Heart left ventricle (tissue), 16 donors: ENCODE measurements at regions not wholly inside any gene's neighbourhood (a gene's known extent, or its start where the extent isn't known, plus 50 kb on each side); places are given as distances from the start of the nearest gene placed in this dataset.

Experiments used
- ATAC-seq, 4 donors: fragments of 200-7000 bp; cut with Tn5 transposase; one replicate each; pipeline ENCODE4 v1.9.1; 2020 to 2022; ENCODE audit warnings: moderate library complexity in 4 of 4, mild to moderate bottlenecking in 3 of 4, moderate number of reproducible peaks in 1 of 4
- DNase-seq, 5 donors: peaks; one replicate each; pipeline ENCODE4 v3.0.0-alpha.2; 2020
- H3K27ac ChIP-seq, 12 donors: fragments of 200-600 bp; sonication (generic) in 4 of 12; one replicate each; pipeline versions ENCODE4 v1.5.0 to v1.8.0; 2016 to 2022; ENCODE audit warnings: mild to moderate bottlenecking in 2 of 12
- H3K27me3 ChIP-seq, 9 donors: fragments of 200-600 bp; sonication (generic) in 2 of 9; one replicate each; pipeline versions ENCODE4 v1.5.1 to v1.8.0; 2016 to 2022; ENCODE audit warnings: mild to moderate bottlenecking in 3 of 9
- H3K36me3 ChIP-seq, 9 donors: fragments of 200-600 bp; sonication (generic) in 2 of 9; one replicate each; pipeline versions ENCODE4 v1.5.0 to v1.8.0; 2018 to 2022; ENCODE audit warnings: mild to moderate bottlenecking in 2 of 9
- H3K4me1 ChIP-seq, 12 donors: fragments of 200-600 bp; sonication (generic) in 4 of 12; one replicate each; pipeline versions ENCODE4 v1.5.0 to v1.8.0; 2016 to 2022; ENCODE audit warnings: mild to moderate bottlenecking in 3 of 12
- H3K4me3 ChIP-seq, 12 donors: fragments of 200-600 bp; sonication (generic) in 4 of 12; one replicate each; pipeline versions ENCODE4 v1.5.0 to v1.8.0; 2017 to 2022; ENCODE audit warnings: mild to moderate bottlenecking in 9 of 12, moderate library complexity in 4 of 12
- H3K9me3 ChIP-seq, 12 donors: fragments of 200-600 bp; sonication (generic) in 4 of 12; one replicate each; pipeline versions ENCODE4 v1.5.0 to v1.8.0; 2016 to 2022; ENCODE audit warnings: mild to moderate bottlenecking in 1 of 12
- POLR2A ChIP-seq, 2 donors: fragments of 450-650 bp; IDR thresholded peaks; one replicate each; pipeline ENCODE4 v1.6.1; 2017; ENCODE audit warnings: antibody characterized with exemption in 2 of 2, mild to moderate bottlenecking in 2 of 2, moderate library complexity in 2 of 2
- whole genome bisulfite sequencing, 4 donors: extraction: QIAGEN DNeasy Blood & Tissue Kit in 2 of 4; methylation state at CpG; one replicate each; pipeline versions ENCODE4 v1.1.5 to v1.1.7; 2013 to 2018; 5-methylcytosine and 5-hydroxymethylcytosine counted together
- intact Hi-C, 10 donors: fragments of 100-400 bp; cut with DNase I; formaldehyde crosslinking; loops; one replicate each; pipeline versions ENCODE4 v1.11.1 to v1.14.2; 2022
- TF ChIP-seq, protein P1 (sequence below), 12 donors: fragments of 200-600 bp; sonication (generic) in 4 of 12; IDR thresholded peaks; one replicate each; pipeline versions ENCODE4 v1.5.0 to v1.8.0; 2018 to 2022; ENCODE audit warnings: antibody characterized with exemption in 12 of 12, mild to moderate bottlenecking in 5 of 12
- donor health status: ischemic (EF 13 %, LVEDD 7.1; RV severe dilation, severe dysfunction).
- donor health status: healthy with polysubstance abuse.
- donor health status: DM: no; HTN: yes; CAD: no.
- donor health status: DM: no; HTN: no; CAD: no.
- donor health status: ischemic (EF 25% LVEDD 6.9; RV normal size, moderate dysfunction).
- donor health status: ischemic (EF 25% LVEDD 5.7; RV mildly dilated, moderate dysfunction).
- donor health status: healthy.
- donor health status: DM: yes; HTN: yes; CAD: no.
- donor health status: ischemic (EF 35%, LVEDD 5.7; RV mildly dilated, moderate dysfunction).
- donor health status: nonischemic (EF 11% LVEDD 7.7; RV severe dilation, severe dysfunction).
- donor health status: DM: yes; HTN: yes; CAD: no.
- donor health status: PGD.
- donor health status: ischemic (EF 29% LVEDD 5.4; RV normal size, mild dysfunction).
- donor health status: nonischemic (EF 23%, LVEDD 6.1; RV moderate dilation, normal function).

DNA sequence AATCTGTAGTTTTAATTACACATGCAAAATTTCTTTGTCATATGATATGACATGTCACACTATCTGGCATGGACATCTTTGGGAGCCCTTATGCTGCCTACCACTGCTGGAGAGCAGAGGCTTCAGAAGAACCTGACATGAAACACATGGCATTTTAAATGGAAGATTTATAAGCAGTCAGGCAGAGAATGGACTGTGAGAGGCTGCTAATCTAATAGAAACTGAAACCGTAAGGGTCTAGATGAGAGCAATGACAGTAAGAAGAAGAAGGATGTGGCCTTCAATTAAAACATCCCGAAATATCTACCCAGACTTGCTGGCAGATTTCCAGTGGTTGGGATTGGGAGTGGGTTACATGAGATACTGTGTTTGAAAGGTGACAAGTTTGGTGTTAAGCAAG, 149.8 kb downstream of the MACIR start:
- DNase-seq (no peak), ATAC-seq (no peak)
- Histone ChIP-seq H3K27ac (no peak overlapping the region), H3K4me3 (no peak overlapping the region), H3K36me3 (no peaks in the 10 kb centered on the region), H3K4me1 (no peaks in the 10 kb centered on the region), H3K27me3 (no peaks in the 10 kb centered on the region), H3K9me3 (no peaks in the 10 kb centered on the region)
- 73 to 80% (median 78%) methylated on average over 2 of the region's 2 CpGs for WGBS, 4 donors
- TF ChIP-seq, protein P1, sequence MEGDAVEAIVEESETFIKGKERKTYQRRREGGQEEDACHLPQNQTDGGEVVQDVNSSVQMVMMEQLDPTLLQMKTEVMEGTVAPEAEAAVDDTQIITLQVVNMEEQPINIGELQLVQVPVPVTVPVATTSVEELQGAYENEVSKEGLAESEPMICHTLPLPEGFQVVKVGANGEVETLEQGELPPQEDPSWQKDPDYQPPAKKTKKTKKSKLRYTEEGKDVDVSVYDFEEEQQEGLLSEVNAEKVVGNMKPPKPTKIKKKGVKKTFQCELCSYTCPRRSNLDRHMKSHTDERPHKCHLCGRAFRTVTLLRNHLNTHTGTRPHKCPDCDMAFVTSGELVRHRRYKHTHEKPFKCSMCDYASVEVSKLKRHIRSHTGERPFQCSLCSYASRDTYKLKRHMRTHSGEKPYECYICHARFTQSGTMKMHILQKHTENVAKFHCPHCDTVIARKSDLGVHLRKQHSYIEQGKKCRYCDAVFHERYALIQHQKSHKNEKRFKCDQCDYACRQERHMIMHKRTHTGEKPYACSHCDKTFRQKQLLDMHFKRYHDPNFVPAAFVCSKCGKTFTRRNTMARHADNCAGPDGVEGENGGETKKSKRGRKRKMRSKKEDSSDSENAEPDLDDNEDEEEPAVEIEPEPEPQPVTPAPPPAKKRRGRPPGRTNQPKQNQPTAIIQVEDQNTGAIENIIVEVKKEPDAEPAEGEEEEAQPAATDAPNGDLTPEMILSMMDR (IDR thresholded peaks at IDR 0.05), result no peak
- TF ChIP-seq POLR2A (IDR thresholded peaks at IDR 0.05), result no peak
- intact Hi-C loops, result no loop called here

DNA sequence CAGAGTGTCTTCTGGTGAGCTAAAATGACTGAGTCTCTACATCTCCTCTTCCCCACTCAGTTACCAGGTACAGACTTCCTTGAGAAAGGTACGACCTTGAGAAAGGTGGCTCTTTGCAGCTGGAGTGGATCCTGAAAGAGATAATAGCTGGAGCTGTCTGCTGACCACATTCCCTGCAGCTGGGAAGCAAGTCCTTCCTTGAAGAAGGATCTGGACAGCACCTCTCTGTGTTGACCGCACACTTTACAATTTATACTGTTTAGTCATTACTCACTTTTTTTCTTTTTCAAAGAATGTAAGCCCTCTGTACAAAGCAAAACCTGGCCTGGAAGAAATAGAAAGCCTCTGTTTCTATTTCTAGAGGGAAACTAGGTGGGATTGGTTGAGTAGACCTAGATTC, 148.8 kb downstream of the MACIR start:
- WGBS, 4 donors, result 83 to 91% (median 88%) methylated on average over 2 of the region's 2 CpGs
- no peaks in the 10 kb centered on the region for H3K9me3 ChIP-seq
- TF ChIP-seq, protein P1 (IDR thresholded peaks at IDR 0.05), result no peak
- no peak for TF ChIP-seq POLR2A (IDR thresholded peaks at IDR 0.05)
- DNase-seq, result no peak
- H3K4me3 ChIP-seq, result no peak overlapping the region
- H3K36me3 ChIP-seq, result no peaks in the 10 kb centered on the region
- ATAC-seq, result no peak
- H3K27ac ChIP-seq, result no peak overlapping the region
- no peaks in the 10 kb centered on the region for H3K4me1 ChIP-seq
- intact Hi-C loops, result no loop called here
- H3K27me3 ChIP-seq, result no peaks in the 10 kb centered on the region

DNA sequence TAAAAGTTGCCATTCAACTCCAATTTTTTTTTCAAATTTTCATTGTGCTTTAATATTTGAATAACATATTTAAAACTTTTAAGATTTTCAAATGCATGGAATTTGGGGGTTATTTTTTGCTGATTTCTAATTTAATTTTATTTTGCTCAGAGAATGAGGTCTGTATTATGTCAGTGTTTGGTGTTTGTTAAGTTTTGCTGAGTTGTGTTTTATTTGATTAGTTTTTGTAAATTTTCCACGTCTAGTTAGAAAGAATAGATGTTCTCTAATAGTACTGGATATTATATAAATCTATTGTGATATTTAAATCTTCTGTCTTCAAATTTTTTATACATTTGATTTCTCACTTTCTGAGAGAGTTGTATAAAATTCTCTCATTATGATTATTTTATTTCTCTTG, 145.9 kb downstream of the MACIR start:
- no peak for DNase-seq
- Histone ChIP-seq H3K27ac (no peak overlapping the region), H3K4me3 (no peak overlapping the region), H3K27me3 (no peaks in the 10 kb centered on the region), H3K36me3 (no peaks in the 10 kb centered on the region), H3K9me3 (no peaks in the 10 kb centered on the region), H3K4me1 (no peaks in the 10 kb centered on the region)
- intact Hi-C loops, result no loop called here
- ATAC-seq, result no peak
- 72 to 81% (median 79%) methylated on average over 1 of the region's 1 CpG for WGBS, 4 donors
- no peak for TF ChIP-seq POLR2A (IDR thresholded peaks at IDR 0.05)
- TF ChIP-seq, protein P1 (IDR thresholded peaks at IDR 0.05), result no peak

DNA sequence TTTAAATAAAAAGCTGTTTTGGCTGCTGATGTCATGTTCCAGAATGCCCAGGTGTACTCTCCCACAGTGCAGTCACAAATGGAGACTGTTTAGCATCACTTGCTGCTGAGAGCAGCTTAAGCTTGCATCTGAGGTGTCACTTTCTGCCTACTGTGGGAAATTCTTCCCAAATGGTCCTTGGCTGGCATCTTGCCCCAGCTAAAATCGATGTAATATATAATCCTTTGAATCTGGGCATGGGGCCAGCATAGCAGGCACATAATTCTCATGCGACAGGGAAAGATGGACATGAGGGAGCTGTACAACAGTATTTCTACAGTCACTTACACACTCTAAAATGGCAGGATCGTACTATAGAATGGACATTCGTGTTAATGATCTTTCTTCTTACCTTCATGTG, 144.3 kb downstream of the MACIR start:
- no peak for ATAC-seq

More for the DNA sequence above, 144.3 kb downstream of the MACIR start:
- no peak overlapping the region for H3K27ac ChIP-seq
- TF ChIP-seq POLR2A (IDR thresholded peaks at IDR 0.05), result no peak
- TF ChIP-seq, protein P1 (IDR thresholded peaks at IDR 0.05), result no peak
- no peak overlapping the region for H3K4me3 ChIP-seq
- no peaks in the 10 kb centered on the region for H3K4me1 ChIP-seq
- no peaks in the 10 kb centered on the region for H3K27me3 ChIP-seq
- H3K9me3 ChIP-seq, result no peaks in the 10 kb centered on the region
- intact Hi-C loops, result no loop called here
- no peak for DNase-seq
- 60 to 63% (median 61%) methylated on average over 4 of the region's 4 CpGs for WGBS, 4 donors
- H3K36me3 ChIP-seq, result no peaks in the 10 kb centered on the region
